ENCODE measurements at regions not wholly inside any gene's neighbourhood (a gene's known extent, or its start where the extent isn't known, plus 50 kb on each side); places are given as distances from the start of the nearest gene placed in this dataset.

DNA sequence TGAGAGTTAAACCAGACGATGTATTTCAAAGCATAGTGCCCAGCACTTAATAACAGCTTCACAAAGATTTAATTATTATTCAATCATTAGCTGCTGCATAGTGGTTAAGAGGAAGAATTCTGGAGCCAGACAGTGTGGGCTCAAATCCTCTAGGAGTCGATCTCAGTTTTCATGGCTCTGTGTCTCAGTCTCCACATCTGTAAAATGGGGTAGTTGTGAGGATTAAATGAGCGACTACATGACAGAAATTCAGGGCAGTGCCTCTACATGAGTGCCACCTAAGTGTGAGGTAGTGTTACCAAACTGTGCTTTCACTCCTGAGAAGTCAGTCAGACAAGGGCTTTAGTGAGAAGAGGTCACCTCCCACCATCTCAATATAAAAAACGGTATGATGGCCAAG lies 81.7 kb upstream of the FGFR2 start (continued):
- TF ChIP-seq, protein P1, sequence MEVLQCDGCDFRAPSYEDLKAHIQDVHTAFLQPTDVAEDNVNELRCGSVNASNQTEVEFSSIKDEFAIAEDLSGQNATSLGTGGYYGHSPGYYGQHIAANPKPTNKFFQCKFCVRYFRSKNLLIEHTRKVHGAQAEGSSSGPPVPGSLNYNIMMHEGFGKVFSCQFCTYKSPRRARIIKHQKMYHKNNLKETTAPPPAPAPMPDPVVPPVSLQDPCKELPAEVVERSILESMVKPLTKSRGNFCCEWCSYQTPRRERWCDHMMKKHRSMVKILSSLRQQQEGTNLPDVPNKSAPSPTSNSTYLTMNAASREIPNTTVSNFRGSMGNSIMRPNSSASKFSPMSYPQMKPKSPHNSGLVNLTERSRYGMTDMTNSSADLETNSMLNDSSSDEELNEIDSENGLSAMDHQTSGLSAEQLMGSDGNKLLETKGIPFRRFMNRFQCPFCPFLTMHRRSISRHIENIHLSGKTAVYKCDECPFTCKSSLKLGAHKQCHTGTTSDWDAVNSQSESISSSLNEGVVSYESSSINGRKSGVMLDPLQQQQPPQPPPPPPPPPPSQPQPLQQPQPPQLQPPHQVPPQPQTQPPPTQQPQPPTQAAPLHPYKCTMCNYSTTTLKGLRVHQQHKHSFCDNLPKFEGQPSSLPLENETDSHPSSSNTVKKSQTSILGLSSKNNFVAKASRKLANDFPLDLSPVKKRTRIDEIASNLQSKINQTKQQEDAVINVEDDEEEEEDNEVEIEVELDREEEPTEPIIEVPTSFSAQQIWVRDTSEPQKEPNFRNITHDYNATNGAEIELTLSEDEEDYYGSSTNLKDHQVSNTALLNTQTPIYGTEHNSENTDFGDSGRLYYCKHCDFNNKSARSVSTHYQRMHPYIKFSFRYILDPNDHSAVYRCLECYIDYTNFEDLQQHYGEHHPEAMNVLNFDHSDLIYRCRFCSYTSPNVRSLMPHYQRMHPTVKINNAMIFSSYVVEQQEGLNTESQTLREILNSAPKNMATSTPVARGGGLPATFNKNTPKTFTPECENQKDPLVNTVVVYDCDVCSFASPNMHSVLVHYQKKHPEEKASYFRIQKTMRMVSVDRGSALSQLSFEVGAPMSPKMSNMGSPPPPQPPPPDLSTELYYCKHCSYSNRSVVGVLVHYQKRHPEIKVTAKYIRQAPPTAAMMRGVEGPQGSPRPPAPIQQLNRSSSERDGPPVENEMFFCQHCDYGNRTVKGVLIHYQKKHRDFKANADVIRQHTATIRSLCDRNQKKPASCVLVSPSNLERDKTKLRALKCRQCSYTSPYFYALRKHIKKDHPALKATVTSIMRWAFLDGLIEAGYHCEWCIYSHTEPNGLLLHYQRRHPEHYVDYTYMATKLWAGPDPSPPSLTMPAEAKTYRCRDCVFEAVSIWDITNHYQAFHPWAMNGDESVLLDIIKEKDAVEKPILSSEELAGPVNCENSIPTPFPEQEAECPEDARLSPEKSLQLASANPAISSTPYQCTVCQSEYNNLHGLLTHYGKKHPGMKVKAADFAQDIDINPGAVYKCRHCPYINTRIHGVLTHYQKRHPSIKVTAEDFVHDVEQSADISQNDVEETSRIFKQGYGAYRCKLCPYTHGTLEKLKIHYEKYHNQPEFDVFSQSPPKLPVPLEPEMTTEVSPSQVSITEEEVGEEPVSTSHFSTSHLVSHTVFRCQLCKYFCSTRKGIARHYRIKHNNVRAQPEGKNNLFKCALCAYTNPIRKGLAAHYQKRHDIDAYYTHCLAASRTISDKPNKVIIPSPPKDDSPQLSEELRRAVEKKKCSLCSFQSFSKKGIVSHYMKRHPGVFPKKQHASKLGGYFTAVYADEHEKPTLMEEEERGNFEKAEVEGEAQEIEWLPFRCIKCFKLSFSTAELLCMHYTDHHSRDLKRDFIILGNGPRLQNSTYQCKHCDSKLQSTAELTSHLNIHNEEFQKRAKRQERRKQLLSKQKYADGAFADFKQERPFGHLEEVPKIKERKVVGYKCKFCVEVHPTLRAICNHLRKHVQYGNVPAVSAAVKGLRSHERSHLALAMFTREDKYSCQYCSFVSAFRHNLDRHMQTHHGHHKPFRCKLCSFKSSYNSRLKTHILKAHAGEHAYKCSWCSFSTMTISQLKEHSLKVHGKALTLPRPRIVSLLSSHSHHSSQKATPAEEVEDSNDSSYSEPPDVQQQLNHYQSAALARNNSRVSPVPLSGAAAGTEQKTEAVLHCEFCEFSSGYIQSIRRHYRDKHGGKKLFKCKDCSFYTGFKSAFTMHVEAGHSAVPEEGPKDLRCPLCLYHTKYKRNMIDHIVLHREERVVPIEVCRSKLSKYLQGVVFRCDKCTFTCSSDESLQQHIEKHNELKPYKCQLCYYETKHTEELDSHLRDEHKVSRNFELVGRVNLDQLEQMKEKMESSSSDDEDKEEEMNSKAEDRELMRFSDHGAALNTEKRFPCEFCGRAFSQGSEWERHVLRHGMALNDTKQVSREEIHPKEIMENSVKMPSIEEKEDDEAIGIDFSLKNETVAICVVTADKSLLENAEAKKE (CRISPR knock-in tag; IDR thresholded peaks at IDR 0.05) = no peak
- TF ChIP-seq EZH2 (IDR thresholded peaks at IDR 0.05; ENCODE audit: low read depth, unreplicated experiment) = no peak
- TF ChIP-seq POLR2AphosphoS5 (IDR thresholded peaks at IDR 0.05; ENCODE audit: low read depth) = no peak
- TF ChIP-seq ZNF331 (CRISPR knock-in tag; IDR thresholded peaks at IDR 0.05; ENCODE audit: low read depth) = no peak

DNA sequence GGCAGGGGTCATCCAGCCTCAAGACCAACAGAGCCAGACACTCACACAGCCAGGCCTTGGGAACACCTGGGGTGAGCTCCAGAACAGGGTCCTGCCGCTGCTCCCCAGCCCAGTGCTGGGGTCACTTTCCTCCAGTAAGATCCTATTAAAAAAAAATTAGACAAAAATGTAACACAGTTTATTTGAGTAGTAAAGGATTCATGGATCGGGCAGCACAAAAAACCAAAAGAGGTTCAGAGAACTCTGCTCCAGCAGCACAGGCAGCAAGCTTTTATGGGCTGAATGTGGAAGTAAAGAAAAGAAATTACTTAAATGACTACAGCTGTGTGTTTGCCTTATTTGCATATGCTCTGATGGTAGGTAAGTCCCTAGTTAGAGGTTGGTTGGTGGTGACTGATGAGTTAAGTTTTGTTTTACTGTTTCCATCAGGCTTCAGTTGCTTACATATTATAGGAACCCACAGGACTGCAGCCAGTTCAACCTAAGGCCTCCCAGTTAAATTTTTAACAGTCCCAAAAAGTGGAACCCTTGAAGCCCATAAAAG lies 80.5 kb upstream of the FGFR2 start:
- H3K27me3 ChIP-seq (ENCODE audit: insufficient read depth) = no peaks in the 10 kb centered on the region
- peaks cover 27% of the 10 kb centered on the region for H3K36me3 Mint-ChIP-seq (ENCODE audit: low read depth)
- no peak overlapping the region for H2AFZ ChIP-seq
- no peaks in the 10 kb centered on the region for H3K79me2 ChIP-seq (replicated peaks; ENCODE audit: insufficient read depth)
- H3K36me3 ChIP-seq (ENCODE audit: insufficient read depth) = no peaks in the 10 kb centered on the region
- H3K27ac ChIP-seq (ENCODE audit: low read depth) = no peak overlapping the region
- H3K4me1 ChIP-seq (ENCODE audit: insufficient read depth) = no peaks in the 10 kb centered on the region; the same call in 1 of the 2 replicates
- DNase-seq (ENCODE audit: low spot score) (no peak), ATAC-seq (no peak)
- H3K27me3 Mint-ChIP-seq (ENCODE audit: insufficient read depth, low read depth, poor library complexity) = peaks cover 4% of the 10 kb centered on the region
- no peak overlapping the region for H3K4me2 ChIP-seq
- peaks cover 7% of the 10 kb centered on the region; the same call in 2 of the 3 replicates for H3K4me1 Mint-ChIP-seq
- no peaks in the 10 kb centered on the region for H3F3A ChIP-seq (replicated peaks; ENCODE audit: low read depth)
- H3K9me3 Mint-ChIP-seq = peaks cover 33% of the 10 kb centered on the region
- H3K27ac Mint-ChIP-seq = no peak overlapping the region
- no peaks in the 10 kb centered on the region for H3K9me2 ChIP-seq (ENCODE audit: insufficient read depth)
- no peaks in the 10 kb centered on the region for H4K20me1 ChIP-seq (replicated peaks; ENCODE audit: insufficient read depth)
- no peak overlapping the region for H3K4me3 Mint-ChIP-seq
- no peak overlapping the region for H3K4me3 ChIP-seq
- TF ChIP-seq STAT1 (IDR thresholded peaks at IDR 0.05; ENCODE audit: unreplicated experiment) = no peak
- no peak for TF ChIP-seq POLR2AphosphoS5 (IDR thresholded peaks at IDR 0.05; ENCODE audit: low read depth)
- no peak for TF ChIP-seq CREB1 (CRISPR knock-in tag; IDR thresholded peaks at IDR 0.05; ENCODE audit: low read depth)
- TF ChIP-seq EZH2phosphoT487 (IDR thresholded peaks at IDR 0.05; ENCODE audit: unreplicated experiment) = no peak
- TF ChIP-seq, protein P1 (CRISPR knock-in tag; IDR thresholded peaks at IDR 0.05) = no peak
- no peak for TF ChIP-seq EZH2 (IDR thresholded peaks at IDR 0.05; ENCODE audit: low read depth, unreplicated experiment)
- TF ChIP-seq NANOG (IDR thresholded peaks at IDR 0.05; ENCODE audit: borderline replicate concordance) = no peak

Measured in GM23338 (cell line).